A673 (cell line): ENCODE measurements at regions not wholly inside any gene's neighbourhood (a gene's known extent, or its start where the extent isn't known, plus 50 kb on each side); places are given as distances from the start of the nearest gene placed in this dataset.

Experiments
- CTCF ChIP-seq: fragments of 300-800, 200-600 bp; sonication (generic); conservative IDR thresholded peaks from 2 replicates; pipeline ENCODE4 v1.5.1; 2017; ENCODE audit warnings: low read depth, mild to moderate bottlenecking, antibody characterized with exemption, low read length, moderate library complexity, mixed read lengths
- EZH2 ChIP-seq: fragments of 200-600 bp; sonication (generic); IDR thresholded peaks from 2 replicates; pipeline ENCODE4 v1.6.1; 2017; ENCODE audit warnings: borderline replicate concordance, low read depth, mild to moderate bottlenecking, mixed read lengths, antibody characterized with exemption, low read length; ENCODE audit not compliant: poor library complexity, severe bottlenecking

- no peak for TF ChIP-seq EZH2
- TF ChIP-seq CTCF: no peak
Measured at GRCh38 chr11:131063638-131064037, 147.4 kb upstream of the SNX19 start.
